ENCODE measurements at regions not wholly inside any gene's neighbourhood (a gene's known extent, or its start where the extent isn't known, plus 50 kb on each side); places are given as distances from the start of the nearest gene placed in this dataset.

DNA sequence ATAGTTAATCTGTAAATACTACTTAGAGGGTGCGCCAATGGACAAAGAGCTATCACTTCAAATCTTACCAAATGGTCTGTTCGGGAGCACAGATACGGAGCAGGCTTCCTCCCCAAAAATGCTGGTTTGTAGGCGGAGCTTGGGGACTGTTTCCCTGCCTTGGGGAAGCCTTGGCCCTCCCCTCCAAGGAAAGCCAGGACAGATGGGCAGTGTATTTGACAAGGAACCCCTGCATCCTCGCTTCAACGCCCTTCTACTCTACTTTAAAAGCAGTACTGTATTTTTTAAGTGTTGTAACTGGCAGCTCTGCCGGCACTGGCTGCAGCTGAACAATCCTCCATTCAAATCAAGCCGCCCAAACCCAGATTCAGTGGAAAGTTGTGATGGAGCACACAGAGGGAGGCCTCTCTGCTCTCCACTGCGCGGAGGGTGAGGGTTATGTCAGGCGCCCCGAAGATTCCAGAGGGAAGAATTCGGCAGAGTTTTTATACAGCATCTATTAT lies 83.1 kb upstream of the FNDC3B start:
- DNase-seq, result no peak

GRCh38 chr3:171956705-171957104 lies 82.7 kb upstream of the FNDC3B start:
- DNase-seq, result no peak

DNA sequence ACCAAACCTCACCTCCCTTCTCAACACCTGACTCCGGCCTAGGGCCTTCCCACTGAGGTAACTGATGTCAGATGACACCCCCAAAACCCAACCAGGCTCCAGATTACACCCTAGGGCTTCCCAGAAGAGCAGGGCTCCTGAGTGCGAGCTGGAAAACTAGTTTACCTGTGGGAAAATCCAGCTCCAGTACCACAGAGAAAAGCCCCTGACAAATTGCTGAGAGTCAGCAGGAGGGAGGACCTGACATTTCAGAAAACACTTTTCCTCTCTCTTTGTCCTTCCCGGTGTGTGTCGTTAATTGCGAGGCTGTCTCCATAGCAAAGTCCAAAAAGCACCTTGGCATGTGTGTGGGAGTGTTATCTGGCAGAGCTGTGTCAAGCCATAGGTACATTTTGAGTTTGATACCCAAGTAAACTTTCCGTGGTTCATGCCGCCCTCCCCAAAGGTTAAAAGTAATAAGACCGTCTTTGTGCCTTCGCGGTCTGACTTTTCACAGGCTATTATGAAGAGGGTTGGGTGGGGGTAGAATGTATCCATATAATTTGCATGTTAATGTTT lies 79.8 kb upstream of the FNDC3B start:
- no peak for DNase-seq

DNA sequence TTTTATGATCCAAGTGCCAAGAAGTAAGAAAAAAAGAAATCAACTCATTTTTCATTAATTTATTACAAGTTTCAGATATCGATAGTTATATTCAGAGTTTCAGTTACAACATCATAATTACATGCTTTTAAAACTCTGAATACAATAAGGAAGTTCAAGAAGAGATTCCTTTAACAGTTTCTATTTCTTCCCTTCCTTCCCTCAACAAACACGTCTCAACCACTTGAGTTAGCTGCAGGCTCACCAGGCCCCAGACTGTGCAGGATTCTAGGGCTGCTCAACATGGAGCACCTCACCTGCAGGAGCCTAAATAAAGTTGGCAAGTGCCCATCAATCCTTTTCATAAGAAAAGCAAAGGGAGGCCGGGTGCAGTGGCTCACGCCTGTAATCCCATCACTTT lies 79.2 kb upstream of the FNDC3B start:
- DNase-seq, result no peak

GRCh38 chr3:171962137-171962720 lies 77.1 kb upstream of the FNDC3B start:
- DNase-seq, result no peak

GRCh38 chr3:171963546-171963945 lies 75.8 kb upstream of the FNDC3B start:
- no peak for DNase-seq

- no peak for DNase-seq
Observed at GRCh38 chr3:171965067-171965712, 74.2 kb upstream of the FNDC3B start.

GRCh38 chr3:171966533-171967136 lies 72.7 kb upstream of the FNDC3B start:
- peak; percentile 62 for DNase-seq

GRCh38 chr3:171967137-171967783 lies 72.1 kb upstream of the FNDC3B start:
- peak; percentile 94 for DNase-seq

GRCh38 chr3:171967932-171968678 lies 71.3 kb upstream of the FNDC3B start:
- DNase-seq, result peak; percentile 87

DNA sequence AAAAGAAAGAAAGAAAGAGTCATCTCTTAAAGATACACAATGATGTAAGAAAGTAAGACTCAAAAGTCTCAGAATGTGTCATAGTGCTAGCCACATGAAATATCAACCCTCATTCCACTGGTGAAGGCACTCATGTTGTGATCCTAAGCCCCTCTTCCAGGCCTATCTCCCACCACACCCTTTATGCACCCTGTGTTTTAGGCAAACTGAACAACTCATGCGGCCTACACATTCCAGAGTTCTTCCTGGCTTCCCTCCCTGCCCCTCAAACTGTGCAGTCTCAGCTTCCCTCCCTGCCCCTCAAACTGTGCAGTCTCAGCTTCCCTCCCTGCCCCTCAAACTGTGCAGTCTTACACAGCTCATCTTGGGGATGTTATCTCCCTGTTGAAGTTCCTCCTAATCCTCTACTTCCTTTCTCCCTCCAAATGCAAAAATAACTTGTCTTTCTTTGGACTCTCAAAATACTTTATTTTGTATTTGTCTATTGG lies 69.0 kb upstream of the FNDC3B start:
- DNase-seq, result peak; percentile 52

GRCh38 chr3:171971919-171972514 lies 67.4 kb upstream of the FNDC3B start:
- DNase-seq, result no peak

DNA sequence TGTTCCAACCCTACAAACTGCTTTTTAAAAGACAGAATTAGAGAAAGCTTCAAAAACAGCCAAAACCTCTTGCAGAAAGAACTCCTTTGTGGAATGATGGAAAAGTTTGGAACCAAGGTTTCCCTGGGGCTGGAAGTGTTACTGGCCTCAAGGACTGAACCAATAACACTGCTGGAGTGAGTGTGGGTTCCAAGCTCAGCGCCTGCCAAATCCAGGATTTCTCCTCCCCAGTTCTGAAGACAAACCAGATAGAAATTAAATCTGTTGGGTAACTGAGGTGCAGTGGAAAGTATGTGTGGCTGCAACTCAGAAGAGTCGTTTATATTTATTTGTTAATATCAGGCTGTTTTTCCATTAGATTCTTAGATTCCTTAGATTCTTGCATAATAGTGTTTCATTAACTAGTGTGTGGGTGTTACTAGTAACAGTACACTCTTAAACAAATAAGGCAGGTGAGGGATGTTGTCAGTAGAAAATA lies 66.5 kb upstream of the FNDC3B start:
- no peak for DNase-seq

GRCh38 chr3:171974986-171975837 lies 64.2 kb upstream of the FNDC3B start:
- DNase-seq, result peak; percentile 66

- peak; percentile 92 for DNase-seq
Observed at GRCh38 chr3:171976526-171976925, 62.9 kb upstream of the FNDC3B start.

- DNase-seq, result no peak
Observed at GRCh38 chr3:171977441-171977840, 61.9 kb upstream of the FNDC3B start.

GRCh38 chr3:171977860-171978259 lies 61.5 kb upstream of the FNDC3B start:
- DNase-seq, result no peak

- DNase-seq, result no peak
Observed at GRCh38 chr3:171978390-171978789, 61.0 kb upstream of the FNDC3B start.

GRCh38 chr3:171979081-171979480 lies 60.3 kb upstream of the FNDC3B start:
- no peak for DNase-seq

DNA sequence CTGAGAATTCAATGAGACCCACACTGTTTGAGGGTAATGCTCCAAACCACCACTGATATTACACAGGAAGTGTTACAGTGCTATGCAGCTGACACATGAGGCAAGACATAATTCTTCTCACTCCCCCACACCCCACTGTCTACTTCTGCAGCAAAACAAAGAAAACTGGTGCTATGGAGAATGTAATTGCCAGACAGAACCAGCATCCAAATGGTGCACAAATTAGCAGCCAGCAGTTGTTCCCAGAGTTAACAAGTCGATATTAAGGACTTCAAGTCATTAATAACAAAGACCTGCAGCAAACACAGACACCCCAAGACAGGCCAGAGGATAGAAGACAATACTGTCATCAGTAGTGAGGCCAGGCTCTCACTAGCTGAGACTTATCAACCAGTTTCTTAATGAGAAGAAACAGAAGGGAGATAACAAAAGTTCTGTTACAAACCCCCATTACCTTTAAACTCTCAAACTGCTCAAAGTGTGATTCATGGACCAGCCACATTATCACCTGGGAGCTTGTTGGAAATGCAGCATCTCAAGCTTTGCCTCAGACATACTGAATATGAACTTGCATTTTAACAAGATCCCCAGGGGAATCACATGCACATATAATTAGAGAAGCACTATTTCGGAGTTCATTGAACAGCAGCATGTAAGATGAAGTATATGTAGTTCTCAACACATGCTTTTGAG lies 58.7 kb upstream of the FNDC3B start:
- peak; percentile 41 for DNase-seq
